ENCODE measurements at regions not wholly inside any gene's neighbourhood (a gene's known extent, or its start where the extent isn't known, plus 50 kb on each side); places are given as distances from the start of the nearest gene placed in this dataset.

- no peak overlapping the region for H3K27ac ChIP-seq (ENCODE audit: low read depth, low read length)
- H4K20me1 ChIP-seq (ENCODE audit: insufficient read depth, low read length) = no peaks in the 10 kb centered on the region
- TF ChIP-seq CTCF (IDR thresholded peaks at IDR 0.05; ENCODE audit: extremely low read depth, low read depth, low read length) = no peak
- no peak overlapping the region for H3K4me2 ChIP-seq (ENCODE audit: insufficient read depth, low read length)
- no peak overlapping the region for H3K4me3 ChIP-seq (ENCODE audit: insufficient read depth, low read length)
- H3K36me3 ChIP-seq (ENCODE audit: insufficient read depth, low read length) = no peaks in the 10 kb centered on the region
- no peak for DNase-seq (ENCODE audit: insufficient read length, low spot score, missing footprints)
- H3K27me3 ChIP-seq (ENCODE audit: insufficient read depth, low read length) = no peaks in the 10 kb centered on the region
- H3K9me3 ChIP-seq (ENCODE audit: low read depth, low read length) = no peaks in the 10 kb centered on the region
- no peaks in the 10 kb centered on the region for H3K79me2 ChIP-seq (ENCODE audit: insufficient read depth, low read length)
- H2AFZ ChIP-seq (ENCODE audit: low read length) = no peak overlapping the region
- H3K4me1 ChIP-seq (ENCODE audit: insufficient read depth, low read length) = no peaks in the 10 kb centered on the region
Measured at GRCh38 chr6:23455754-23456153, 670.3 kb upstream of the NRSN1 start.

- no peak overlapping the region for H3K27ac ChIP-seq (ENCODE audit: low read depth, low read length)
- H3K4me1 ChIP-seq (ENCODE audit: insufficient read depth, low read length) = no peaks in the 10 kb centered on the region
- H4K20me1 ChIP-seq (ENCODE audit: insufficient read depth, low read length) = no peaks in the 10 kb centered on the region
- no peaks in the 10 kb centered on the region for H3K79me2 ChIP-seq (ENCODE audit: insufficient read depth, low read length)
- no peaks in the 10 kb centered on the region for H3K36me3 ChIP-seq (ENCODE audit: insufficient read depth, low read length)
- no peak for DNase-seq (ENCODE audit: insufficient read length, low spot score, missing footprints)
- H3K4me2 ChIP-seq (ENCODE audit: insufficient read depth, low read length) = no peak overlapping the region
- H3K9me3 ChIP-seq (ENCODE audit: low read depth, low read length) = no peaks in the 10 kb centered on the region
- no peak for TF ChIP-seq CTCF (IDR thresholded peaks at IDR 0.05; ENCODE audit: extremely low read depth, low read depth, low read length)
- H3K4me3 ChIP-seq (ENCODE audit: insufficient read depth, low read length) = no peak overlapping the region
- no peak overlapping the region for H2AFZ ChIP-seq (ENCODE audit: low read length)
- H3K27me3 ChIP-seq (ENCODE audit: insufficient read depth, low read length) = no peaks in the 10 kb centered on the region
Measured at GRCh38 chr6:23456396-23456795, 669.6 kb upstream of the NRSN1 start.

DNA sequence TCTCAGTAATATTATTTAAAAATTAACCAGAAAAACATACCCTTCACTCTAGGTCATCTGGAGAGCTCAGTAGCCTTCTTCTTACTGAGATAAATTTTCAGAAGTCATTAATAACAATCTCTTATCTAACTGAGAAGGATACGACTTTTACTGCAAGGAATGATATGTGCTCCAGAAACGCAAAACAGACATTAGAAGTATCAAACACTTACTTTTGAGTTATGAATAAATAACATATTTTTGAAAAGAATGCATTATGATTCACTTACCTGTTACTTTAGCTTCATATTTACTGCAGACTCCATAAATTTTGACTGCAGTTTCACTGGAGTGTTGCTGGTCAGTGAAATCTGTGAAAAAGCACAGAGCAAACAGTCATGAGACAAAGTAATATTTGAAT, 668.7 kb upstream of the NRSN1 start:
- Histone ChIP-seq H4K20me1 (ENCODE audit: insufficient read depth, low read length) (no peaks in the 10 kb centered on the region), H3K4me3 (ENCODE audit: insufficient read depth, low read length) (no peak overlapping the region), H3K9me3 (ENCODE audit: low read depth, low read length) (no peaks in the 10 kb centered on the region), H3K36me3 (ENCODE audit: insufficient read depth, low read length) (no peaks in the 10 kb centered on the region), H3K79me2 (ENCODE audit: insufficient read depth, low read length) (no peaks in the 10 kb centered on the region), H3K27me3 (ENCODE audit: insufficient read depth, low read length) (no peaks in the 10 kb centered on the region), H3K27ac (ENCODE audit: low read depth, low read length) (no peak overlapping the region), H3K4me1 (ENCODE audit: insufficient read depth, low read length) (no peaks in the 10 kb centered on the region), H2AFZ (ENCODE audit: low read length) (no peak overlapping the region), H3K4me2 (ENCODE audit: insufficient read depth, low read length) (no peak overlapping the region)
- TF ChIP-seq CTCF (IDR thresholded peaks at IDR 0.05; ENCODE audit: extremely low read depth, low read depth, low read length) = no peak
- no peak for DNase-seq (ENCODE audit: insufficient read length, low spot score, missing footprints)

GRCh38 chr6:23465912-23466311, 660.1 kb upstream of the NRSN1 start:
- Histone ChIP-seq H3K27me3 (ENCODE audit: insufficient read depth, low read length) (no peaks in the 10 kb centered on the region), H4K20me1 (ENCODE audit: insufficient read depth, low read length) (no peaks in the 10 kb centered on the region), H2AFZ (ENCODE audit: low read length) (no peak overlapping the region), H3K4me3 (ENCODE audit: insufficient read depth, low read length) (no peak overlapping the region), H3K4me2 (ENCODE audit: insufficient read depth, low read length) (no peak overlapping the region), H3K4me1 (ENCODE audit: insufficient read depth, low read length) (no peaks in the 10 kb centered on the region), H3K36me3 (ENCODE audit: insufficient read depth, low read length) (no peaks in the 10 kb centered on the region), H3K27ac (ENCODE audit: low read depth, low read length) (no peak overlapping the region), H3K9me3 (ENCODE audit: low read depth, low read length) (no peaks in the 10 kb centered on the region), H3K79me2 (ENCODE audit: insufficient read depth, low read length) (no peaks in the 10 kb centered on the region)
- no peak for DNase-seq (ENCODE audit: insufficient read length, low spot score, missing footprints)
- no peak for TF ChIP-seq CTCF (IDR thresholded peaks at IDR 0.05; ENCODE audit: extremely low read depth, low read depth, low read length)

Measured in osteoblast (primary cell).